HG02973 (cell line): ENCODE measurements at regions not wholly inside any gene's neighbourhood (a gene's known extent, or its start where the extent isn't known, plus 50 kb on each side); places are given as distances from the start of the nearest gene placed in this dataset.

Experiments
- ATAC-seq: cut with Tn5 transposase; IDR thresholded peaks from one replicate; pipeline ENCODE4 v1.9.1; 2021; ENCODE audit warnings: moderate library complexity; ENCODE audit not compliant: unreplicated experiment

DNA sequence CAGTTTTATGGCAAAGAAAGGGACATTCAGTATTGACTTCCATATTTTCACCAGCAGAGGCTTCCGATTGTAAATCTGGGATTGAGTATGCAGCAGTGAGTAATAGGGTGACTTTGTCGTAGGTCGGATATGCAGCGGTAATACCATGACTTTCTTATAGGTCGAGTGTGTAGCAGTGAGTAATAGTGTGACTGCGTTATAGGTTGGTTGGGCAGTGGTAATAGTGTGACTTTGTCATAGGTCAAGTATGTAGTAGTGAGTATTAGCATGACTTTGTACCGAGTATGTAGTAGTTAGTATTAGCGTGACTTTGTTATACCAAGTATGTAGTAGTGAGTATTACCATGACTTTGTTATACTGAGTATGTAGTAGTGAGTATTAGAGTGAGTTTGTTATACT lies 268.2 kb upstream of the ADARB2 start:
- ATAC-seq, result no peak

DNA sequence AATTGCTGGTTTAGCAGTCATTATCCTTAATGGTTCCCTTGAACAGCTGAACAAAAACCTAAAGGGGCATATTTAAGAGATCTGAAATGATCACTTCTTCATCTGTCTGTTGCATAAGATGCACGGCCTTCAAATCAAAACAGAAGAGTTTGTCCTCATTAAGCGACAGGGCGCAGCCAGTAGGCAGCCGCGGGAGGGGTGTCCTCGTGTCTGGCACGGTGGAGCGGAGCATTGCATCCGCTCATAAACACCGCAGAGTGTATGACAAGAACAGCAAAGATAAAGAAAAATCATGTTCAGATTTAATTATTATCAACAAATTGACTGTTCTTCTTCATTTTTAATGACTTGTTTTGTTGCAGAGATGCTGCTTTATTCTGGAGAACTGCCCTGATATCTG lies 255.6 kb upstream of the ADARB2 start:
- no peak for ATAC-seq

DNA sequence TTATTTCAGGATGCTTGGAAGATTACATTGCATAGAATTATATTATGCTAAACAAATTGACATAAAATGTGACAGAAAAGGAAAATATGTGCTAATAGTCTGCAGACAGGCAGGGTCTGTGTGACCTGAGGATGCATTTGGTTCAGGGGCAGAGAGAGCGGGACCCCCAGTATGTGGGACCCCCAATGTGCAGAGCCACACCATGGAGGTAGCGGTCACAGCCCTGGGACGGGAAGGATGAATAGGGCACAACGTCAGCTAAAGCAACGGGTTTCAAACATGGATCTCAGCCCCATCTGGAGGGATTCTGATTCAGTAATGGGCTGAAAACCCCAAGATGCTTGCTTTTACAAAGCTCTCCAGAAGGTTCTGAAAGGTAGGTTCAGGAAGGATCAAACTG lies 251.8 kb upstream of the ADARB2 start:
- ATAC-seq, result no peak

DNA sequence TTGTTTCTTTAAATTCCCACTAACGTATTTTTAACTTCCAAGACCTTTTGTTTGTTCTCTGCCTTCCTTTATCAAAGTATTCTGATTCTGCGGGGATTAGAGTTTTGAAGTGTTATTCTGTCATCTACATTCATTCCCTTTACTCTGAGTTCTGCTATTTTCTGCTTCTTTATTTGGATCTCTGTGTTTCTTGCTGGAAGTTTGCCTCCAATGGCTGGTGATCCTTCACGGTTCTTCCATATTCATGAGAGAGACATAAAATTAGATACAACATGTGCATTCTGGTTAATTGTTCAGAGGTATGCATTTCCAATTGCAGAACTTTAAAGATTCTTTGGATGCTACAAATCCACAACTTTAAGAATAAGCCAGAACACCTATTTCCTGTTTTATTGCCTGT lies 244.7 kb upstream of the ADARB2 start:
- ATAC-seq, result no peak

DNA sequence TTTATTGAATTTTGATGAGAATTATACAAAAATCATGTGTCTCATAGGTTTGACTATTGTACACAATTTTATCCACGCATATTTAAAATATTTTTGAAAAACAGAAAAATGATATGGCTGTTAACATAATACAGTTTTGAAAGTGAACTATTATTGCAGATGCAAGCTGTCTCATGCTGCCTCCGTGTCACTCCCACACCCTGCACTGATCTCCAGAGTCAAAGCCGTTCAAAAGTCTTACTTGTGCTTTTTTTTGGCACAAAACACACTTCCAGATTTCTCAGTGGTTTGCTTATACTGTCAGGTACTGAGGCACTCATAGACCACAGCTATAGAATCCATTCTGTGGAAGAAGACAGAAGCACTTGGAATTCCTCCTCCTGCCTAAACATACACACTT lies 243.1 kb upstream of the ADARB2 start:
- ATAC-seq, result no peak

DNA sequence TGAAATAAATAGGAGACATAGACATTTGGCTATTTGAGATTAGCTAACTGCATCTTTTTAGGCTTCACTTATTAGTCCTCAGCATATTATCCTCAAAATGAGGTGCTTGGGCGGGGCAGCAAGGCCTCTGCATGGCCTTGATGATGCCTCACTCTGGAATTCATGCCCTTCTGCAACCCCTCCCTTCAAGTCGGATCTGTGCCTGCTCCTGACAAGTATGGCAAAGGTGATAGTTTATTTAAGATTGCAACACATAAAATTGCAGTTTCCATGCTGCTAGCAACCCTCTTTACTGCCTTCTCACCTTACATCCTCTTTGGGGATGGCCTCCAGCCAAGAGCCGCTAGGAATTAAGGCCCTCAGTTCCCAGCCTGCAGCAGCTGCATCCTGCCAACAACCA lies 241.3 kb upstream of the ADARB2 start:
- no peak for ATAC-seq

DNA sequence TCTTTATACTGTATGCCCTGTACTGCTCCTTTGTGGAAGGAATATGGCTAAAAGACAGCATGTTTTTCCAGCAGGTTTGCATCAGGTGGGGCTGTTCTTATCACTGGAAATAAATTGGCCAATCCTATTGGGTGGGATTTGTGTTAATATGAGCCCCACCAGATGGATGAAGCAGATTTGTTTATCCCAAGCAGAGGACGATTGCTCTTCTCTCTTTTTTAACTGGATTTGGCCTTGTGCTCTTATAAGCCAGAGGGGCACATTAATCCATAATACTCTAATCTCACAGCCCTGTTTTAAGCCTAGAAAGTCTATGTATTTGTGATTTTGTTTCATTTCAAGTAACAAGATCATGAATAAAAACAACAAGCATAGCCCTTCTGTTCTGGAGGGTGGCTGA lies 240.1 kb upstream of the ADARB2 start:
- no peak for ATAC-seq

DNA sequence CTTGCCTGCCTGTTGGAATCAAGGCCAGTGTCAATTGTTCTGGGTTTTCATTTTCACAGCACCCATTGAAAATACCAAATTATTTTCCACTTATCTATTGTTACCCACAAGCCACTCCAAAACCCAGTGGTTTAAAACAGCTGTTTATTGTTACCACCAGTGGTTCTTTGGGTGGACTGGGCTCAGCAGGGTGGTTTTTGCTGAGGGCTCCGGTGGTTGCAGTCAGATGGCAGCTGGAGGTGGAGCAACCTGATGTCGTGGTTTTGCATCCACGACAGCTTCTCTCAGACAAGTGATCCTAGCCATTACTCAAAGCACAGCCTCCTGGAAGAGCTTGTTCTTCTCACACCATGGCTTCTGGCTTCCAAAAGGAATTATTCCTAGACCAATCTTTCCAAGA lies 235.1 kb upstream of the ADARB2 start:
- no peak for ATAC-seq

DNA sequence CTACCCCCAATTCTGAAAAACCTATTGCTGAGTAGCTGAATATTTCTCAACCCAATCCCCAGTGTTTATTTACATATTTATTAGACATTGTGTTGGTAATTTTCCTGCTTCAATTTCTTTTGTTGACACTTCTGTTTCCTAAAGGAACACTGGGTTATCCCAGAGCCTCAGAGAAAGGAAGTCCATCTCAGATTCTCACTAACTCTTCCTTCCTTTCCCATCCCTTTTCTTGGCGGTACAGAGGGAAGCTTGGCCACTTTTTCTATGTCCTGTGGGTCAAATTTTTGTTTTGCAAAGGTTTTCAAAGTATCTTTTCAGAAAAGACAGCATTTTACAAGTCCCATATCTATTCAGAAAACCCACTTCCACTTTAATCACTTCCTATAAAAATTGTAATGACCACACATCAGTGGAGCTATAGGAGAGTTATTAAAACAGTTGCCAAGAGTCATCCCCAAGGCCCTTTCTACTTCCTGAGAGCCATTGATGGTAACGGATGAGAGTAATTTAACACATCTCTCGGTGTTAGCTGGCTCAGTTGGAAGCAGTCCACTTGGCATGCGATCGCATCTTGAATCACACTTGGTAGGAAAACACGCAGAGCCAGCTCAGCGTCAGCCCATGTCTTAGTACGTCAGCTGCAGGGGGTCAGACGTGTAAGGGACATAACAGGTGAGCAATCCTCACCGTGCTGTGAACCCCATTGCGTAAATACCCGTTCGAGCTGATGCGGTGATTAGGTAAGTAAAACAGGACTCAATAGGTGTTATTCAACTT lies 231.1 kb upstream of the ADARB2 start:
- no peak for ATAC-seq

DNA sequence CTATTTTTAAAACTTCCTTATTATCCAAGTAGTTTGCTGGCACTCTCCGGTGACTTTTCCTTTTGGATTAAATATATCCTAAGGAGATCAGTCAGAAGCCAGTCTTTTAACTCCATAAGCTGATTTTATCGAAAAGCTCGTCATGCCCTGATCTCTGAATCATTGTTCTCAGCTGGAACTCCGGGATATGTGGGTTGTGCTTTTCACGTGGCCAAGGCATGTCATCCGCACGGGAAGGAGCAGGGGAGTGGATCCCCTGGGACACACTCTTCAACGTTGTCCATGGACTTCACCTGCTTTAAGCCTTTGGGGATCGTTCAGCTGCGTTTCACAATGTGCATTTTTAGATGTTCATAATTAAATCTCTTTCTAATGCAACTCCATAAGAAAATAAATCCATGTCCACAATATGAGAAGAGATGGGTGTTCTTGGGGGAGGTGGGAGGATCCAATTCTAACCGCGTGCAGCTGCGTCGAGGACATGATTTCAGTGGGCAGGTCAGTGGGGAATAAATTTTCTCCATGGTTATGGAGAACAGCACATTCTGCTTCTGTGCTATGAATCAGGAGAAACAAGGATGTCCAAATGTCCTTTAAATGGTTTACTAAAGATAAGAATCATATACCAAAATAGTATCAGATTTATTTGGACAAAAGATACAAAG lies 229.5 kb upstream of the ADARB2 start:
- no peak for ATAC-seq

DNA sequence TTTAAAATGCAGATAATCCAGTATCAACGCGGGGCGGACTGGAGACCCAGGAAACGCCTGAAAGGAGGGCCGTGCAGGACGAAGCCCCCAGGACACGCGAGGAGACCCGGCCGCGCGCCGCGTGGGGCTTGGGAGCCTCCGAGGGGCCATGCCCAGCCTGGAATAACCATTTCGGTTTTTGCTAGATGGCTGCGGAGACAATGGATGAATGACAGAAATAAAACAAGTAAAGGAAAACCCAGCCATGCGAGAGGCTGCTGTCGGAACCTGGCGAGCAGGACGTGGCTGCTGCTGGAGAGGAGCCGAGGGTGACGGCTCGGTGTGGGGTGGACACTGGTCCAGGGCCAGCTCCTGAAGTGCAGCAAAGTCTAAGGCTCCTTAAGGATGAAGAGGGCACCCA lies 227.2 kb upstream of the ADARB2 start:
- ATAC-seq, result no peak

DNA sequence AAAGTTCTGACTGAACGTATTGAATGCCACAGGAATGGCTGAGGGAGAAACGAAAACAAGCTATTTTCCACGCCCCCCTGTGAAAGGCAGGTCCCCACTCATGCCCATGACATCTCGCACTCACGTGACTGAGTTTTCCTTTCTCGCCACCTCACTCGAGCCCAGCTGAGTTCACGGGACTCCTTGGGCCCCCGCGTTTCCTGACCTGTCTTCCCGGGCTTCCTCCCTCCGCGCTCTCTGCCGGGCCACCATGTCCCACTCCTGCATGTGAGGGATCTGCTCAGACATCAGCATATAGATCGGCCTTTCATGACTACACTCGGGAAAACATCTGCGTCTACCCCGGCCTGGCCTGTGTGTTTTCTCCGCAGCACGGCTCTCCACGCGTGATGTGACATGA lies 226.0 kb upstream of the ADARB2 start:
- no peak for ATAC-seq

DNA sequence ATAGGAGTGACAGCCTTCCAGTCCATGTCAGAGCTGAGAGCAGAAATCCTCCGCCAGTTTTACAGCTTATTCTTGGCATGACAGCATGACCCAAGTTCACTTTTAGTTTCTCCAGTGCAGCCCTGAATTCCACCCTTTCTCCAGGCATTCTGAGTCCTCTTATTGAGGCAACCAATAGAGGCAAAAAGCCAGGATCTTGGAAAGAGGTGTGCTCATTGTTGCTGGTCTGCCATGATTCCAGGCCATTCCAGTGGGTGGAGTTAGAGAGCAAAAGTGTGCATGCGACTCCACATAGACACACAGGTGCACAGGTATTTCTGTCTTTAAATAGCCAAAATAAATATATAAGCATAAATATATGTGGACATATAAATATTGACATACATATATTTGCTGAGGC lies 224.7 kb upstream of the ADARB2 start:
- no peak for ATAC-seq

DNA sequence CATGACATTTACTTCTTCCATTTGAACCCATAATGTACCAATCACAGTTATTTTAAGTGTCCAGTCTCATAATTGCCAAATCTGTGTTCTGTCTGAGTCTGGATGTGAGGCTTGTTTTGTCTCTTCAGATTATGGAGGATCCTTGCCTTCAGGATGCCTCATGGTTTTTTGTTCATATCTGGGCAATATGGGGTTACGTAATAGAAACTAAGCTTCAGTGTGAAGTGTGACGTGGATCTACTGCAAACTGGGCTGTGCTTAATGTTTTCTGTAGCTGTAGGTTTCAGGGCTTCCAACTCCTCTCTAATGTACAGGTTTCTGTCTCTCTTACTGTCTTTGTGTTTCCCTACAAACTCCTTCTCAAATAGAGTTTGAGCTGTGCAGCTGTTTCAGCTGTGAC lies 223.7 kb upstream of the ADARB2 start:
- no peak for ATAC-seq

DNA sequence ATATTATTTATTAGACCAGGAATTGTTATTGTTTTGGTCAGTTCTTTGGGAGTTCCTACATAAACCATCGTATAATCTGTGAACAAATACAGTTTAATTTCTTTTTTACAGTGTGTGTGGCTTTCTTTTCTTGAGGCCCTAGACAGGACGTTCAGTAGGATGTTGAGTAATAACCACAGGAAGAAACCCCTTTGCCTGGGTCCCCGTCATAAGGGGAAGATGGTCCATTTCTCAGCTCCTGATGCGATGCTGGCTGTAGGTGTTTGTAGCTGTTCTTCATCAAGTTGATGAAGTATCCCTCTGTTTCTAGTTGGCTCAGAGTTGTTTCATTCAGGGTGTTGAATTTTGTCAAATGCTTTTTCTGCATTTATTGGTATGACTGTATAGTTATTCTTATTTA lies 219.7 kb upstream of the ADARB2 start:
- ATAC-seq, result no peak

DNA sequence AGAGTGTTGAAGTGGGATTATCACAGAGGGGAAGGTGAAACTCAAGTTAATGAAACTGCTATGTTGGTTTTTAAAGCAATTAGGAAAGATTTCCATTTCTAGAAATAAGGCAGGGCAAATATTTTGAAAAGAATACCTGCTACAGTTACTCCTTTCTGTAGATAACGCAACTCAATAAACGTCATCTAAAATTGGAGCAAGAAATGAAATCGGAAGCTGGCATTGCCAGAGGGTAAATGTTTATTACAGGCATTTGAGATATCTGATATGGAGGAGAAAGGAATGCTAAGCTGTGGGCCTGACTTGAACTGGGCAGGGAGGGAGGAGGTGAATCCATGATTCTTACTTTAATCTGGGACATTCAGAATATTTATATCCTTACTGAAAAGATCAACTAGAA lies 217.0 kb upstream of the ADARB2 start:
- no peak for ATAC-seq

DNA sequence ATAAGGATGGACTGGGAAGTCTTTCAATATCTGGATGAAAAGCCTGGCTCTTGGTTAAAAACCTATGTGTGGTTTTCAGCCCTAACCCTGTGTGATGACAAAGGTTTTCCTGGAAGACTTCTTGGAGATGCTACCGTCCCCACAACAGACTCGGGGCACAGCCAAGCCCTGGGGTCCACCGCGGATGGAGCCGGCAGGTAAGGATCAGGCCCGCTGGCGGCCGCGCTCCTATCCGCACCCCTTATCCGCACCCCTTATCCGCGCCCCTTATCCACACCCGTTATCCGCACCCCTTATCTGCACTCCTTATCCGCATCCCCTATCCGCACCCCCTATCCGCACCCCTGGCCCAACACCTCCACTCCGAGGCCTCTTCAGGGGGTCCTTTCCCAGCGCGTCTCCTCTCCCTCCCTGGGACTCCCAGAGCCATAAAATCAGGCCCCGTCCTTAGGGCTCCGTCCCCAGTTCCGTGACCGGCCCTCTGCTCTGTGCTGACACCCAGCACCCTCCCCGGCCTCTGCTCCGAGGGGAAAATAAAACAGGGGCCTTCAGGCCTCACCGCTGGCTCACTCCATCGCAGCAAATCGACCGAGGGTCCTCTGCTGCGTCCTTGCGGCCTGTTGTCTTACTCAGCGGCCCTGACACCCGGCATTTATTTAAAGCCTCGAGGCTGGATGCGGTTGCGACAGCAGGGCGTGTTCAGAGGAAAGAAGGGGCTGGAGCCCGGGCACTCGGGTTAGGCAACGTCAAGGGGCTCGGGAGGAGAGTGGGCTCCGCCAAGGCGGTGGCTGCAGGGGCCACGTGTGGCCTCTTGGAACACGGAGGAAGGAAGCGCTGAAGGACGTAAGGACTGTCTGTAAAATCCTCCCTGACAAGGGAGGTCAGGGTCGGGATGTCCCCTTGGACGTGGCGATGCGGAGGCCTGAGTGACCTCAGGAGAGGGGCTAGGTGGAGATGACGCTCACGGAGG lies 215.1 kb upstream of the ADARB2 start:
- ATAC-seq, result no peak

DNA sequence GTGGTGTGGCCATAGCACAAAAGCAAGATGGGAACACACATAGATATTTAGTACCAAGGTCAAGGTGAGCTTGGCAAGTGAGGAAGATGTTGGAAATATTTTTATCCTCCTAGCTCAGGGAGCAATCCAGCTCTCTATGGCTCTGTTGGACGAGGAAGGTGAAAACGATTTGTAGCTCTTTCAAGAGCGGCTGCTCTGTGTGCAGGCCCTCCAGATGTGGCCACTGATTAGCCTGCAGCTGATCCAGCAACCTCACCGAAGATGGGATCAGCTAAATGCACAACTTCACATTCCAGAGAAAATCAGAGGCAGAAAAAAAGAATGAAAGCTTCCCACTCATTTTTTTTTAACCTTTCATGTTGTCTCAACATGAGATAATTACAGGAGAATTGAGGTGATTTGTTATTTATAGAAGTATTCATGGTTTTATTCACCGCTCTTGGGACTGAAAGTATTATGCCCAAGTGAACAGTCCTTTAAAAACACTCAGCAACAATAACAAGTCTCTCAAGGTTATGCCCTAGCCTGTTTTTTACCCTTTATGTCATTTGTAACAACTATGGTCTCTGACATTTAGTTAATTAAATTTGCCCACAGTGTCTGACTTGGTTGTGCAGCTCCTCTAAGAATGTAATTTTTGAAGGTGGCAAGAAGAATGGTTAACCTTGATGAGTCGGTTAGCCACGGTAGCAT lies 213.6 kb upstream of the ADARB2 start:
- ATAC-seq, result no peak

DNA sequence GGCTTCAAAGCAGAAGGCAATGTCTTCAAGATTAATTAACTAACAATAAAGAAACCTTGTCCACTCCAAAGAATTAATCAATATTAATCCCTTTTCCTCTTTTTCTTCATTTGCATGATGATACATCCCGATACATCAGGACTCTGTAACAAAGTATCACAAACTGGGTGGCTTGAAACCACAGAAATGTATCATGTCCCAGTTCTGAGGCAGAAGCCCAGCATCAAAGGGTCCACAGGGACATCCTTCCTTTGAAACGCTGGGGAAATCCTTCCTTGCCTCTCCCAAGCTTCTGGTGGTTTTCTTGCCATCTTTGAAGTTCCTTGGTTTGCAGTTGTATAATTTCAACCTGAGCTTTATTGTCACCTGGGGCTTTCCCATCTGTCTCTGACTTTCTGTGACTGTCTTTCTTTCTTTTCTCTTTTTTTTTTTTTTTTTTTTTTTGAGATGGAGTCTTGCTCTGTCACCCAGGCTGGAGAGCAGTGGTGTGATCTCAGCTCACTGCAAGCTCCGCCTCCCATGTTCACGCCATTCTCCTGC lies 210.2 kb upstream of the ADARB2 start:
- no peak for ATAC-seq

DNA sequence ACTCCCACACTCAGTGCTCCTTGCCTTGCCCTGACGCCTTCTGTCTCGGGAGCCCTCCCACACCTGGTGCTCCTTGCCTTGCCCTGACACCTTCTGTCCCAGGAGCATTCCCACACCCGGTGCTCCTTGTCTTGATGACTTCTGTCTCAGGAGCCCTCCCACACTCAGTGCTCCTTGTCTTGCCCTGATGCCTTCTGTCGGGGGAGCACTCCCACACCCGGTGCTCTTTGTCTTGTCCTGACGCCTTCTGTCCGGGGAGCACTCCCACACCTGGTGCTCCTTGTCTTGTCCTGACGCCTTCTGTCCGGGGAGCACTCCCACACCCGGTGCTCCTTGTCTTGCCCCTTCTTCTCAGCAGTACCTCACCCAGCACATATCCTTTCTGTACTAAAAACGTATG lies 207.2 kb upstream of the ADARB2 start:
- ATAC-seq, result no peak

DNA sequence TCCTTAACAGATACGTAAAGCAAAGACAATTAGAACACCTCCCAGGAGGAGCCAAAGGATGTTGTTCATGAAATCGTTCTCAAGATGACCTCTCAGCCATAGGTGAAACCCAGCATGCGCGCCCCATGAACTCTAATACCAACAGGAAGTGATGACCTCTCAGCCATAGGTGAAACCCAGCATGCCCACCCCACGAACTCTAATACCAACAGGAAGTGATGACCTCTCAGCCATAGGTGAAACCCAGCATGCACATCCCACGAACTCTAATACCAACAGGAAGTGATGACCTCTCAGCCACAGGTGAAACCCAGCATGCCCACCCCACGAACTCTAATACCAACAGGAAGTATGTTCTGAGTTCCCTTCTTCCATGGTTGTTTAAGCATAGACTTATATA lies 205.2 kb upstream of the ADARB2 start:
- ATAC-seq, result no peak
